A549 (cell line): ENCODE measurements at regions not wholly inside any gene's neighbourhood (a gene's known extent, or its start where the extent isn't known, plus 50 kb on each side); places are given as distances from the start of the nearest gene placed in this dataset.

Source experiments
- ATAC-seq, 2 experiments: fragments of 200-7000 bp in 1 of 2; fragments of >200 bp in 1 of 2; cut with Nextera tagmentation in 1 of 2; cut with Tn5 transposase in 1 of 2; 3 replicates each; pipeline versions ENCODE4 v1.8.0 to v1.9.1; 2018 to 2020; ENCODE audit warnings: mild to moderate bottlenecking in 1 of 2, moderate library complexity in 1 of 2
- CTCF ChIA-PET: fragments of 300-600 bp; sonication (Branson Sonifier 250); formaldehyde crosslinking; extraction: SDS; loops from one replicate; lab custom pipeline; 2021; ENCODE audit warnings: antibody characterized with exemption, inconsistent platforms; lab: Yijun Ruan, JAX
- POLR2A ChIA-PET: fragments of 350-600 bp; formaldehyde crosslinking; extraction: SDS; loops from one replicate; lab custom pipeline; 2021; ENCODE audit warnings: antibody characterized with exemption, inconsistent platforms; lab: Yijun Ruan, JAX
- DNase-seq, 2 experiments: peaks; one replicate each; pipeline versions ENCODE4 v3.0.0 to v3.0.0-alpha.2; 2011 to 2016; ENCODE audit warnings: low read depth in 1 of 2, low spot score in 1 of 2
- FAIRE-seq: peaks from 2 replicates; lab custom pipeline; 2011; peaks lifted over from hg19 to GRCh38; lab: Jason Lieb, UNC
- H3K27ac ChIP-seq, 2 experiments: fragments of >200 bp; sonication (Bioruptor Twin); formaldehyde crosslinking; 3 replicates each; pipeline ENCODE4 v1.5.1; 2016 to 2017
- H3K4me1 ChIP-seq: fragments of >200 bp; sonication (Bioruptor Twin); formaldehyde crosslinking; 3 replicates; pipeline ENCODE4 v1.6.1; 2016
- H3K4me2 ChIP-seq: fragments of >200 bp; sonication (Bioruptor Twin); formaldehyde crosslinking; 3 replicates; pipeline ENCODE4 v1.6.1; 2016
- H3K4me3 ChIP-seq: fragments of >200 bp; sonication (Bioruptor Twin); formaldehyde crosslinking; 3 replicates; pipeline ENCODE4 v1.5.1; 2016
- H3K9me3 ChIP-seq: fragments of >200 bp; sonication (Bioruptor Twin); formaldehyde crosslinking; 3 replicates; pipeline ENCODE4 v1.6.1; 2016
- CBX2 ChIP-seq: fragments of 200-600 bp; sonication (generic); IDR thresholded peaks from 2 replicates; pipeline ENCODE4 v1.6.1; 2016; ENCODE audit warnings: low read depth, mild to moderate bottlenecking, borderline replicate concordance
- CBX8 ChIP-seq: fragments of 200-600 bp; sonication (generic); IDR thresholded peaks from 2 replicates; pipeline ENCODE4 v1.6.1; 2016
- EHF ChIP-seq: fragments of 250-450 bp; sonication (Bioruptor Pico); IDR thresholded peaks from 2 replicates; pipeline ENCODE4 v1.5.0; 2020; ENCODE audit warnings: mild to moderate bottlenecking
- EHMT2 ChIP-seq: fragments of 200-600 bp; sonication (generic); IDR thresholded peaks from 2 replicates; pipeline ENCODE4 v1.6.1; 2016; ENCODE audit warnings: antibody characterized with exemption, low read depth, mild to moderate bottlenecking, moderate library complexity
- ESRRA ChIP-seq: fragments of 150-350 bp; IDR thresholded peaks from 2 replicates; pipeline ENCODE4 v1.6.1; 2014; ENCODE audit warnings: mild to moderate bottlenecking, low read length, borderline replicate concordance
- FOSB ChIP-seq: fragments of 250-450 bp; sonication (Bioruptor Pico); IDR thresholded peaks from 2 replicates; pipeline ENCODE4 v1.5.0; 2020; ENCODE audit warnings: mild to moderate bottlenecking, moderate library complexity
- FOSL2 ChIP-seq, 2 experiments: fragments of 450-650 bp in 1 of 2; fragments of >200 bp in 1 of 2; sonication (Bioruptor Twin) in 1 of 2; formaldehyde crosslinking; IDR thresholded peaks; 2 replicates each; pipeline versions ENCODE4 v1.5.0 to v1.6.1; 2016 to 2020; ENCODE audit warnings: mild to moderate bottlenecking in 1 of 2, moderate library complexity in 1 of 2
- HOXB13 ChIP-seq: fragments of 250-450 bp; sonication (Bioruptor Pico); IDR thresholded peaks from 2 replicates; pipeline ENCODE4 v1.5.0; 2020; ENCODE audit warnings: low read depth, mild to moderate bottlenecking, moderate library complexity
- HOXB5 ChIP-seq: fragments of 250-450 bp; sonication (Bioruptor Pico); IDR thresholded peaks from 2 replicates; pipeline ENCODE4 v1.5.0; 2020; ENCODE audit warnings: mild to moderate bottlenecking, moderate library complexity
- JUN ChIP-seq, 2 experiments: fragments of >200 bp; sonication (Bioruptor Twin); formaldehyde crosslinking; IDR thresholded peaks; 2 replicates in 1 of 2; 3 replicates in 1 of 2; pipeline ENCODE4 v1.6.1; 2016 to 2017
- KDM5A ChIP-seq: fragments of 200-600 bp; sonication (generic); IDR thresholded peaks from 2 replicates; pipeline ENCODE4 v1.6.1; 2016; ENCODE audit warnings: antibody characterized with exemption, mild to moderate bottlenecking
- MAFK ChIP-seq: fragments of 450-650 bp; IDR thresholded peaks from 2 replicates; pipeline ENCODE4 v1.6.1; 2014; ENCODE audit not compliant: partially characterized antibody
- NPAS2 ChIP-seq: fragments of 250-450 bp; sonication (Bioruptor Pico); IDR thresholded peaks from 2 replicates; pipeline ENCODE4 v1.8.0; 2022; ENCODE audit warnings: mild to moderate bottlenecking, moderate library complexity, borderline replicate concordance
- POLR2AphosphoS2 ChIP-seq: conservative IDR thresholded peaks from 2 replicates; pipeline ENCODE4 v1.6.1; 2012; ENCODE audit warnings: low read length, improper control_type of control experiment, inconsistent platforms
- SMC3 ChIP-seq: fragments of >200 bp; sonication (Bioruptor Twin); formaldehyde crosslinking; IDR thresholded peaks from 3 replicates; pipeline ENCODE4 v1.6.1; 2018; ENCODE audit warnings: inconsistent platforms
- SREBF2 ChIP-seq: fragments of 450-650 bp; IDR thresholded peaks from 2 replicates; pipeline ENCODE4 v1.6.1; 2014; ENCODE audit warnings: mild to moderate bottlenecking, moderate library complexity
- ZSCAN20 ChIP-seq: fragments of 250-450 bp; sonication (Bioruptor Pico); IDR thresholded peaks from 2 replicates; pipeline ENCODE4 v1.8.0; 2022; ENCODE audit warnings: mild to moderate bottlenecking, moderate library complexity
- WGBS: methylation state at CpG from one replicate; pipeline ENCODE4 v1.1.6; 2017; ENCODE audit errors: missing lambda C conversion rate; 5-methylcytosine and 5-hydroxymethylcytosine counted together
- TF ChIP-seq, protein P1 (sequence below): IDR thresholded peaks from 2 replicates; pipeline ENCODE4 v1.6.1; 2012
- TF ChIP-seq, protein P2 (sequence below): fragments of 150-350 bp; IDR thresholded peaks from 2 replicates; pipeline ENCODE4 v1.6.1; 2014; ENCODE audit warnings: low read depth, mild to moderate bottlenecking, low read length

DNA sequence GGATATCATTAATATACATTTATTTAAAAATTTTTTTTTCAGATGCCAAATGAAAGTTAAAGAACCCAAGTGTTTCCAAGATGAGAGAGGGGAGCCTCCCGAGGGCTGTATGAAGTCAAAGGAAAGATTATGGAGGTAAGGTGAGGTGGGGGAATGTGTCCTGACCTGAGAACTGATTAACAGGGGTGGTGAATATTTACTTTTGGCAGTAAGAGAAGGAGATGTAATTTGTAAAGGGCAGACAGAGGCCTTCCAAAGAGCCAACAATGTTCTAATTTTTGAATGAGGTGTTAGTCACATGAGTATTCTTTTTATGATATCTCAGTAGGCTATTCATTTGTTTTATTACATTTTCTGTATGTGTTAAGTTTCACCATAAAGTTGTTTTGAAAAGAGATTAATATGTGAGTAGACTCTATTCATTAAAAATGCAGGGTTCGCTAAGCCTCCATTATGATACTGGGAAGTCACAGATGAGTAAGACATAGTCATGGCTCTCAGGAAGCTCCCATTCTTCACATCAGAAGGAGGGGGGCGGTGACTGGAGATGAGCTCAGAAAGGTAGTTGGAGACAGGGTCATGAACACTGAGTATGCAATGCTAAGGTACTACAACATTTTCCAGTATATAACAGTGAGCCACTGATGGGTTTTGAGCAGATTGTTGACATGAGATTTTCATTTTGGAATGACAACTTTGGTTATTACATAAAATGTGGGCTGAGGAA lies 62.4 kb upstream of the TNFSF18 start (continued):
- TF ChIP-seq, protein P1, sequence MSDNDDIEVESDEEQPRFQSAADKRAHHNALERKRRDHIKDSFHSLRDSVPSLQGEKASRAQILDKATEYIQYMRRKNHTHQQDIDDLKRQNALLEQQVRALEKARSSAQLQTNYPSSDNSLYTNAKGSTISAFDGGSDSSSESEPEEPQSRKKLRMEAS: no peak
- TF ChIP-seq, protein P2, sequence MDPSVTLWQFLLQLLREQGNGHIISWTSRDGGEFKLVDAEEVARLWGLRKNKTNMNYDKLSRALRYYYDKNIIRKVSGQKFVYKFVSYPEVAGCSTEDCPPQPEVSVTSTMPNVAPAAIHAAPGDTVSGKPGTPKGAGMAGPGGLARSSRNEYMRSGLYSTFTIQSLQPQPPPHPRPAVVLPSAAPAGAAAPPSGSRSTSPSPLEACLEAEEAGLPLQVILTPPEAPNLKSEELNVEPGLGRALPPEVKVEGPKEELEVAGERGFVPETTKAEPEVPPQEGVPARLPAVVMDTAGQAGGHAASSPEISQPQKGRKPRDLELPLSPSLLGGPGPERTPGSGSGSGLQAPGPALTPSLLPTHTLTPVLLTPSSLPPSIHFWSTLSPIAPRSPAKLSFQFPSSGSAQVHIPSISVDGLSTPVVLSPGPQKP: no peak
- TF ChIP-seq HOXB13 (CRISPR knock-in tag): no peak
- no peak for TF ChIP-seq EHF (CRISPR knock-in tag)
- TF ChIP-seq HOXB5 (CRISPR knock-in tag): no peak
- no peak for TF ChIP-seq EHMT2

DNA sequence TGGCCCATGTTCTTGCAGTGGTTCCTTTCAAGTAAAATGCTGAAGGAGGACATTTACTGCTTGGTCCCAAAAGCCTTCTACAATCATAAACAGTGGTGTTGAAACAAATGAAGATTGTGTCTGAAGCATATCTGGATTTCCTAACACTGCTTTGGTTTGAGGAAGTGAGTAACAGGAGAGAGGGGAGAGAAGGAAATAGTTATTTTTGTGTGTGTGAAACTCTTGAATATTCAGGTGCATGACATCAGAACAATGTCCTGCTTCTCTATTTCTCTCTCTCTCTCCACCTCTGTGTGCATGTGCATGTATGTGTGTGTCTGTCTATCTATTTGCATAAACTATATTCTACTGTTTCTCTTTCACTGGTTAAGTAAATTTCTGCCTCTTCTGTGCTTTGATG lies 61.4 kb upstream of the TNFSF18 start:
- ChIA-PET CTCF (no interaction called here), POLR2A (no interaction called here)
- ATAC-seq (no peak), DNase-seq (no peak)
- Histone ChIP-seq H3K27ac (no peak overlapping the region), H3K9me3 (peaks cover 5% of the 10 kb centered on the region; the same call in 1 of the 3 replicates)
- TF ChIP-seq SREBF2 (no peak), ZSCAN20 (CRISPR knock-in tag) (no peak), FOSL2 (IDR thresholded peaks at IDR 0.05) (no peak), FOSL2 (CRISPR knock-in tag; IDR thresholded peaks at IDR 0.05) (no peak), MAFK (no peak), ESRRA (no peak)
- TF ChIP-seq, all 56 proteins: peak for 0
- H3K4me1 ChIP-seq: no peaks in the 10 kb centered on the region
- FAIRE-seq: no peak
- H3K4me2 ChIP-seq: no peak overlapping the region
- H3K4me3 ChIP-seq: no peak overlapping the region

DNA sequence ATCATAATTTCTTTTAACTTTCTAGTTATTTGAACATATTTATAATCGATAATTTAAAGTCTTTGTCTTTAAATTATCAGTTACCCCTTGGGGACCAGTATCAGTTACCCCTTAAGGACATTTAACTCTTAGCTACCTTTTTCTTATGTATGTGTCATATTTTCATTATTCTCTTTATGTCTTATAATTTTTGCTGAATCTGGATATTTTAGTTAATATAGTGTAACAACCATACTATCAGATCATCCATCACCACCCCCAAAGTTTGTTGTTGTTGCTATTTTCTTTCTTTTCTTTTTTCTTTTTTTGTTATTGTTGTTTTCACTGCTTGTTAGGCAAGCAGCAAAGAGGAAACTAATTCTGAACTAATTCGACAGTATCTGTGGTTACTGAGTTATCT lies 57.0 kb upstream of the TNFSF18 start:
- POLR2A ChIA-PET: no interaction called here

DNA sequence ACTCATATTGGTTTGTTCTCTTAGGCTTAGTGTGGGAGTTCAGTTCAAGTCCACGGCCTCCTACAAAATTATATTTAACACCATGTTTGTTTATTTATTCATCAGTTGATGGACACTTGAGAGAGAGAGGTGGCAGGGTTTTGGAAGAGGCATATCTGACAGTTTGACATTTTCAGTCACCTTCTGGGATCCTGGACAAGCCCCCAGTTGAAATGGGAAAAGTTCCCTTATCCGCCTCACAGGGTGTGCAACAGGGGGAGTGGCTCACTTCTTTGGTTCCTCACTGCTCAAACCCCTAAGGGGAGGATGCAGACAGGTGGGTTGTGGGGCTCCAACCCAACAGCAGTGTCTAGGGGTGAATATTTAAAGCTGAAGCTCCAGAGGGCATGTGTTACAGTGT lies 52.3 kb upstream of the TNFSF18 start:
- WGBS: 92% methylated on average over 2 of the region's 2 CpGs
- no peak for FAIRE-seq
- Histone ChIP-seq H3K4me3 (no peak overlapping the region), H3K27ac (no peak overlapping the region), H3K4me1 (no peaks in the 10 kb centered on the region), H3K9me3 (peaks cover under 1% of the 10 kb centered on the region; the same call in 1 of the 3 replicates)
- no peak for ATAC-seq
- CTCF ChIA-PET: no interaction called here
- POLR2A ChIA-PET: no interaction called here
- TF ChIP-seq FOSL2 (IDR thresholded peaks at IDR 0.05) (no peak), FOSL2 (CRISPR knock-in tag; IDR thresholded peaks at IDR 0.05) (no peak), EHMT2 (no peak), NPAS2 (CRISPR knock-in tag) (no peak)
- TF ChIP-seq, all 56 proteins: peak for 0
- DNase-seq: no peak
- no peak overlapping the region for H3K4me2 ChIP-seq

More for the DNA sequence above, 57.0 kb upstream of the TNFSF18 start:
- DNase-seq: no peak
- Histone ChIP-seq H3K4me1 (no peaks in the 10 kb centered on the region), H3K27ac (no peak overlapping the region), H3K9me3 (peaks cover 5% of the 10 kb centered on the region; the same call in 1 of the 3 replicates), H3K4me2 (no peak overlapping the region), H3K4me3 (no peak overlapping the region)
- TF ChIP-seq JUN (IDR thresholded peaks at IDR 0.05) (no peak), MAFK (peak; percentile 51)
- ATAC-seq: no peak
- CTCF ChIA-PET: interaction anchor here (1.7 kb wide), 1 partner anchor 362 kb away, joined by 7 read pairs; no protein-coding TSS in a partner anchor
- no peak for FAIRE-seq
- WGBS: 17% methylated on average over 2 of the region's 2 CpGs

DNA sequence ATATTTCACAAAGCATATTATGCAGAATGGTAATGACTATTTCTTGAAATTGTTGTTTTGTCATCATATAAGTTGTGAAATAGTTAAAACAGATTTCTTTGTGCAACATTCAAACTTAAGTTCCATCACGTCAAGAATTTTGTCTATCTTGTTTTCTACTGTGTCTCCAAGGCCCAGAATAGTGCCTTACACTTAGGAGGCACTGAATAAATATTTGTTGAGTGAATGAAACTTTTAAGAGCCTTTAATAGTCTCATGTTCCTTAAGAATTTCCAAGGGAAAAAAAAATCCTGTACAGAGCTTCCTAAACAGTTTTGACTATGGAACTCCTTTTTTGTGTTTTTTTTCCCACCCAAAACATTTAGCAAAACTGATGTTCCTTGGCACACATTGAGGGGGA lies 50.8 kb upstream of the TNFSF18 start:
- no peaks in the 10 kb centered on the region for H3K9me3 ChIP-seq
- POLR2A ChIA-PET: no interaction called here

More for the DNA sequence above, 50.8 kb upstream of the TNFSF18 start:
- no peak overlapping the region for H3K4me3 ChIP-seq
- no peak overlapping the region for H3K4me2 ChIP-seq
- TF ChIP-seq CBX2: no peak
- TF ChIP-seq KDM5A: no peak
- TF ChIP-seq FOSB (CRISPR knock-in tag): no peak
- no peak for TF ChIP-seq SMC3
- TF ChIP-seq EHF (CRISPR knock-in tag): no peak
- no peak for TF ChIP-seq CBX8
- no peak for TF ChIP-seq POLR2AphosphoS2
- CTCF ChIA-PET: interaction anchor here (0.6 to 1.4 kb wide), 2 partner anchors 16 to 21 kb away, joined by 3 to 4 read pairs; no protein-coding TSS in a partner anchor
- DNase-seq (no peak), ATAC-seq (no peak), FAIRE-seq (peak; percentile 54)
- no peak overlapping the region for H3K27ac ChIP-seq
- H3K4me1 ChIP-seq: no peaks in the 10 kb centered on the region
- WGBS: 29% methylated on average over 1 of the region's 1 CpG
